Fibroblast of lung (primary cell): ENCODE measurements at regions not wholly inside any gene's neighbourhood (a gene's known extent, or its start where the extent isn't known, plus 50 kb on each side); places are given as distances from the start of the nearest gene placed in this dataset.

ENCODE experiments used
- CTCF ChIP-seq, 2 donors: IDR thresholded peaks in 1 of 2; conservative IDR thresholded peaks in 1 of 2; 1 replicate in 1 of 2; 2 replicates in 1 of 2; pipeline ENCODE4 v1.5.1; 2011 to 2012; ENCODE audit warnings: low read length in 2 of 2, control low read depth in 1 of 2, inconsistent platforms in 1 of 2, low read depth in 1 of 2, mild to moderate bottlenecking in 1 of 2
- EZH2 ChIP-seq: IDR thresholded peaks from 2 replicates; pipeline ENCODE4 v1.5.1; 2012; ENCODE audit warnings: low read length, control low read depth, mild to moderate bottlenecking; ENCODE audit errors: missing control alignments

GRCh38 chr11:97007283-97007682 is 617.5 kb downstream of the JRKL start:
- TF ChIP-seq CTCF (conservative IDR thresholded peaks at IDR 0.05 in 1 of 2, IDR thresholded peaks at IDR 0.05 in 1 of 2; ENCODE audit: low read depth in 1 of 2, low read length in 2 of 2) (no peak), EZH2 (no peak)
